GM10266 (cell line): ENCODE measurements at regions not wholly inside any gene's neighbourhood (a gene's known extent, or its start where the extent isn't known, plus 50 kb on each side); places are given as distances from the start of the nearest gene placed in this dataset.
"Not testable (repeated sequence)": the region's sequence is repeated elsewhere in the genome, so short reads cannot be mapped to it uniquely, and the experiment has no call there.

ENCODE experiments used
- DNase-seq: peaks from one replicate; pipeline ENCODE4 v3.0.0; 2012; ENCODE audit errors: extremely low spot score
- CTCF ChIP-seq: IDR thresholded peaks from 2 replicates; pipeline ENCODE4 v1.5.1; 2012; ENCODE audit warnings: mild to moderate bottlenecking, low read depth; ENCODE audit not compliant: control insufficient read depth, insufficient read depth; ENCODE audit errors: missing control alignments

GRCh38 chr15:53827355-53827754 lies 67.9 kb upstream of the WDR72 start:
- no peak for TF ChIP-seq CTCF
- no peak for DNase-seq

GRCh38 chr15:53811530-53811929 lies 52.1 kb upstream of the WDR72 start:
- TF ChIP-seq CTCF = no peak
- no peak for DNase-seq

- not testable (repeated sequence) for DNase-seq
Observed at GRCh38 chr15:53810306-53810705, 50.8 kb upstream of the WDR72 start.
